Eye (tissue), 1 donor: ENCODE measurements at regions not wholly inside any gene's neighbourhood (a gene's known extent, or its start where the extent isn't known, plus 50 kb on each side); places are given as distances from the start of the nearest gene placed in this dataset.
A peak's percentile ranks its signal among the peaks of the same experiment; 100 is the strongest.

ENCODE experiments used
- DNase-seq: peaks from one replicate; pipeline ENCODE4 v3.0.0-alpha.2; 2015

- no peak for DNase-seq
These were observed 552.3 kb upstream of the CITED2 start for GRCh38 chr6:139926711-139927110.

- peak; percentile 75 for DNase-seq
These were observed 551.6 kb upstream of the CITED2 start for GRCh38 chr6:139925894-139926641.

- DNase-seq, result no peak
These were observed 549.6 kb upstream of the CITED2 start for GRCh38 chr6:139923964-139924475.

- DNase-seq, result no peak
These were observed 547.8 kb upstream of the CITED2 start for GRCh38 chr6:139922236-139922635.

GRCh38 chr6:139920776-139921100 is 546.3 kb upstream of the CITED2 start:
- no peak for DNase-seq

- no peak for DNase-seq
These were observed 545.8 kb upstream of the CITED2 start for GRCh38 chr6:139920027-139920775.

- no peak for DNase-seq
These were observed 544.9 kb upstream of the CITED2 start for GRCh38 chr6:139919107-139920026.

- DNase-seq, result peak; percentile 64
These were observed 543.6 kb upstream of the CITED2 start for GRCh38 chr6:139917951-139918630.

GRCh38 chr6:139914910-139915309 is 540.5 kb upstream of the CITED2 start:
- no peak for DNase-seq

- no peak for DNase-seq
These were observed 538.4 kb upstream of the CITED2 start for GRCh38 chr6:139912735-139913400.

GRCh38 chr6:139909992-139910391 is 535.5 kb upstream of the CITED2 start:
- no peak for DNase-seq

GRCh38 chr6:139905404-139906052 is 531.1 kb upstream of the CITED2 start:
- DNase-seq, result peak; percentile 59

GRCh38 chr6:139904568-139904967 is 530.1 kb upstream of the CITED2 start:
- peak; percentile 9 for DNase-seq

GRCh38 chr6:139904158-139904533 is 529.7 kb upstream of the CITED2 start:
- DNase-seq, result no peak

GRCh38 chr6:139903411-139904157 is 529.1 kb upstream of the CITED2 start:
- no peak for DNase-seq

GRCh38 chr6:139895205-139895793 is 520.9 kb upstream of the CITED2 start:
- no peak for DNase-seq

- no peak for DNase-seq
These were observed 519.8 kb upstream of the CITED2 start for GRCh38 chr6:139894271-139894670.

- no peak for DNase-seq
These were observed 517.0 kb upstream of the CITED2 start for GRCh38 chr6:139891471-139891870.

- peak; percentile 81 for DNase-seq
These were observed 514.3 kb upstream of the CITED2 start for GRCh38 chr6:139888681-139889122.

GRCh38 chr6:139887275-139887674 is 512.8 kb upstream of the CITED2 start:
- DNase-seq, result no peak
